ENCODE measurements at regions not wholly inside any gene's neighbourhood (a gene's known extent, or its start where the extent isn't known, plus 50 kb on each side); places are given as distances from the start of the nearest gene placed in this dataset.

DNA sequence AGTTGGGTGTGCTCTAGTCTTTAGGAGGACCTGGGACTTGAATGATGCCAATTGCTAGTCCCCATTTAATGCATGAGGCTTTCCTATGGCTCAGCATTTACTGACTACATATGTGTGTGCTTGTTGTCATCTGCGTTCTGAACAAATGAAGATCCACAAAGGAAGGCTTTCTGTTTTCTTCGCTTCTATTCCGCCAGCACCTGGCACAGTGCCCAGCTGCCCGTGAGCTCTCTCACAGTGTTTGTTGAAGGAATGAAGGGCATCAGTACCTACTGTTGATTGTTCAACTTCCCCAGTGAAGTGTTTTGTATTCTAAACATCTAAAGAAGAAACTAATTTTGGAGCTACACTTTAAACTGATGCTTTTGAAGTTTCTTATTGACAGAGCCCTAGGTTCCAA, 122.4 kb upstream of the LINC00305 start:
- peaks cover 4% of the 10 kb centered on the region for H3K36me3 Mint-ChIP-seq
- H3K27me3 Mint-ChIP-seq (ENCODE audit: low read depth in 2 of 2), result no peaks in the 10 kb centered on the region
- 30% methylated on average over 4 of the region's 4 CpGs for WGBS (ENCODE audit: insufficient coverage)
- Histone ChIP-seq H3K9me3 (ENCODE audit: control insufficient read depth, insufficient read depth, low read length) (peaks cover 4% of the 10 kb centered on the region), H3K36me3 (ENCODE audit: control insufficient read depth, insufficient read depth, low read length) (no peaks in the 10 kb centered on the region), H3K4me1 (ENCODE audit: control insufficient read depth, insufficient read depth, low read length) (no peaks in the 10 kb centered on the region), H3K4me3 (ENCODE audit: low read length) (no peak overlapping the region), H3K27me3 (ENCODE audit: control insufficient read depth, insufficient read depth, low read length) (no peaks in the 10 kb centered on the region), H3K27ac (ENCODE audit: low read length) (no peak overlapping the region)
- TF ChIP-seq, protein P1, sequence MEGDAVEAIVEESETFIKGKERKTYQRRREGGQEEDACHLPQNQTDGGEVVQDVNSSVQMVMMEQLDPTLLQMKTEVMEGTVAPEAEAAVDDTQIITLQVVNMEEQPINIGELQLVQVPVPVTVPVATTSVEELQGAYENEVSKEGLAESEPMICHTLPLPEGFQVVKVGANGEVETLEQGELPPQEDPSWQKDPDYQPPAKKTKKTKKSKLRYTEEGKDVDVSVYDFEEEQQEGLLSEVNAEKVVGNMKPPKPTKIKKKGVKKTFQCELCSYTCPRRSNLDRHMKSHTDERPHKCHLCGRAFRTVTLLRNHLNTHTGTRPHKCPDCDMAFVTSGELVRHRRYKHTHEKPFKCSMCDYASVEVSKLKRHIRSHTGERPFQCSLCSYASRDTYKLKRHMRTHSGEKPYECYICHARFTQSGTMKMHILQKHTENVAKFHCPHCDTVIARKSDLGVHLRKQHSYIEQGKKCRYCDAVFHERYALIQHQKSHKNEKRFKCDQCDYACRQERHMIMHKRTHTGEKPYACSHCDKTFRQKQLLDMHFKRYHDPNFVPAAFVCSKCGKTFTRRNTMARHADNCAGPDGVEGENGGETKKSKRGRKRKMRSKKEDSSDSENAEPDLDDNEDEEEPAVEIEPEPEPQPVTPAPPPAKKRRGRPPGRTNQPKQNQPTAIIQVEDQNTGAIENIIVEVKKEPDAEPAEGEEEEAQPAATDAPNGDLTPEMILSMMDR (IDR thresholded peaks at IDR 0.05), result no peak
- no peak for ATAC-seq
- no peak overlapping the region for H3K4me3 Mint-ChIP-seq
- no peak for DNase-seq
- peaks cover 7 to 12% of the 10 kb centered on the region in 2 donors for H3K9me3 Mint-ChIP-seq
- intact Hi-C loops (cut with micrococcal nuclease), result no loop called here
- no peaks in the 10 kb centered on the region for H3K4me1 Mint-ChIP-seq
- no peak overlapping the region for H3K27ac Mint-ChIP-seq

DNA sequence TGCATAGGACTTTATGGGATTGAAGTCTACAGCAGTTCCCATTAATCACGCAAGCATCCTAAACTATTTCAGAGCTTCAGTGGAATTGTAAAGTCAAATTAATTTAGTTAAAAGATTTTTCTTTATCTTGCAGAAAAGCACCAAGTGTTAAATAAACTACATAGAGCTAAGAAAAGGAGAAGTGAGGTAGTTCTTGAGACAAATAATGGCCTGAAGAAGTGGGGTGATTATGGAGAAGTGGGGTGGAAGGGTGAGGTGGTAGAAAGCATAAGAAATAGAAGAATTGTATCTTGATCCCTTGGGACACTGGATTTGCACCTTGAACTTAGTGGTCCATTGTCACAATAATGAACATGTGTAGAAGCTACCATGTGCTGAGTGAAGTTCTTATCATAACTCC, 121.7 kb upstream of the LINC00305 start:
- ATAC-seq (no peak), DNase-seq (no peak)
- TF ChIP-seq, protein P1 (IDR thresholded peaks at IDR 0.05), result no peak
- Histone ChIP-seq H3K27ac (ENCODE audit: low read length) (no peak overlapping the region), H3K4me1 (ENCODE audit: control insufficient read depth, insufficient read depth, low read length) (no peaks in the 10 kb centered on the region), H3K27me3 (ENCODE audit: control insufficient read depth, insufficient read depth, low read length) (no peaks in the 10 kb centered on the region), H3K36me3 (ENCODE audit: control insufficient read depth, insufficient read depth, low read length) (no peaks in the 10 kb centered on the region), H3K9me3 (ENCODE audit: control insufficient read depth, insufficient read depth, low read length) (peaks cover 4% of the 10 kb centered on the region), H3K4me3 (ENCODE audit: low read length) (no peak overlapping the region)
- Mint-ChIP-seq H3K4me1 (no peaks in the 10 kb centered on the region), H3K27me3 (ENCODE audit: low read depth in 2 of 2) (no peaks in the 10 kb centered on the region), H3K36me3 (peaks cover 4% of the 10 kb centered on the region), H3K9me3 (peaks cover 8 to 14% of the 10 kb centered on the region in 2 donors), H3K27ac (no peak overlapping the region), H3K4me3 (no peak overlapping the region)
- WGBS (ENCODE audit: insufficient coverage), result no CpG with 5 or more reads among the region's 1 CpG
- intact Hi-C loops (cut with micrococcal nuclease), result no loop called here

DNA sequence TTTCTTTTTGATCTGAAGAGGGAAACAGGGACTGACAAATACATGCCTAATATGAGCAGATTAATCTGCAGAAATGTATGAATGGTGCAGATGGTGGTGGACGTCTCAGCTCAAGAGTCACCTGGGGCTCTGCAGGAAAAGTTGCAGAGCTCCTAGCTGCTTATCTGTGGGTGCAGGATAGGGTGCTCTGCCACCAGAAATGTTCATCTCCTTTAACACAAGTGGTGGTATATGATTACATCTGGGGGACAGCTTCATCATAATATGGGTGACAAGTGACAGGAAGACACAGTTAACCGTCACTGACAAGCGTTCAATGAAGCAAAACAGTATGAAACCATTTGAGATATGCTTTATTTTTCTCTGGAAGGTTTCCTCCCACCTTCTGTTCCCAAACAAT, 121.2 kb upstream of the LINC00305 start:
- WGBS (ENCODE audit: insufficient coverage), result 29% methylated on average over 3 of the region's 3 CpGs
- DNase-seq, result no peak
- ATAC-seq, result no peak
- TF ChIP-seq, protein P1 (IDR thresholded peaks at IDR 0.05), result no peak
- Histone ChIP-seq H3K4me1 (ENCODE audit: control insufficient read depth, insufficient read depth, low read length) (no peaks in the 10 kb centered on the region), H3K9me3 (ENCODE audit: control insufficient read depth, insufficient read depth, low read length) (peaks cover 4% of the 10 kb centered on the region), H3K27me3 (ENCODE audit: control insufficient read depth, insufficient read depth, low read length) (no peaks in the 10 kb centered on the region), H3K36me3 (ENCODE audit: control insufficient read depth, insufficient read depth, low read length) (no peaks in the 10 kb centered on the region), H3K27ac (ENCODE audit: low read length) (no peak overlapping the region), H3K4me3 (ENCODE audit: low read length) (no peak overlapping the region)
- Mint-ChIP-seq H3K9me3 (peaks cover 8 to 11% of the 10 kb centered on the region in 2 donors), H3K27ac (no peak overlapping the region), H3K36me3 (peaks cover 4% of the 10 kb centered on the region), H3K4me1 (no peaks in the 10 kb centered on the region), H3K4me3 (no peak overlapping the region), H3K27me3 (ENCODE audit: low read depth in 2 of 2) (no peaks in the 10 kb centered on the region)
- intact Hi-C loops (cut with micrococcal nuclease), result no loop called here

DNA sequence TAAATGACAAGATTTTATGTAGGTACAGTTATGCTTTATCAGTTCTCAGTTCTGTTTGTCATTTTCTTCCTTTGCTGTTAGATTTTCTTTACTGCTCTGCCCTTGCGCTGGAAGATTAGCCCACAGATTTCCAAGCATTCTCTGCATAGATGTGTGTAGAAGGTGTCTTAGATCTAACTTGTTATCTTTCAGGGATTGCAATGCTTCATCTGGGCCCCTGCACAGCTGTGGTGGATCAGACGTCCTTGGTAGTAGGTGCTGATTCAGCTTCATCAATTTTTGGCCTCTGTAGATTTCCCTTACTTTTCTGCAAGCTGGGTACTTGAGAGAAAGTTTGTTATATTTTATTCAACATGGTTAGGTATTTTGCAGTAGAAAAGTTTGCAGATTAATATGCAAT, 115.3 kb upstream of the LINC00305 start:
- Mint-ChIP-seq H3K27me3 (ENCODE audit: low read depth in 2 of 2) (peaks cover 0 to 2% of the 10 kb centered on the region in 2 donors), H3K4me3 (no peak overlapping the region), H3K36me3 (no peaks in the 10 kb centered on the region), H3K9me3 (peaks cover 5 to 9% of the 10 kb centered on the region in 2 donors), H3K4me1 (no peaks in the 10 kb centered on the region), H3K27ac (no peak overlapping the region)
- Histone ChIP-seq H3K27ac (ENCODE audit: low read length) (no peak overlapping the region), H3K9me3 (ENCODE audit: control insufficient read depth, insufficient read depth, low read length) (peaks cover under 1% of the 10 kb centered on the region), H3K4me1 (ENCODE audit: control insufficient read depth, insufficient read depth, low read length) (no peaks in the 10 kb centered on the region), H3K4me3 (ENCODE audit: low read length) (no peak overlapping the region), H3K36me3 (ENCODE audit: control insufficient read depth, insufficient read depth, low read length) (no peaks in the 10 kb centered on the region), H3K27me3 (ENCODE audit: control insufficient read depth, insufficient read depth, low read length) (no peaks in the 10 kb centered on the region)
- TF ChIP-seq, protein P1 (IDR thresholded peaks at IDR 0.05), result no peak
- DNase-seq (no peak), ATAC-seq (no peak)
- intact Hi-C loops (cut with micrococcal nuclease), result no loop called here
- 87% methylated on average over 2 of the region's 2 CpGs for WGBS (ENCODE audit: insufficient coverage)

Data from natural killer cell (primary cell).